ENCODE measurements at regions not wholly inside any gene's neighbourhood (a gene's known extent, or its start where the extent isn't known, plus 50 kb on each side); places are given as distances from the start of the nearest gene placed in this dataset.

- TF ChIP-seq, protein P1, sequence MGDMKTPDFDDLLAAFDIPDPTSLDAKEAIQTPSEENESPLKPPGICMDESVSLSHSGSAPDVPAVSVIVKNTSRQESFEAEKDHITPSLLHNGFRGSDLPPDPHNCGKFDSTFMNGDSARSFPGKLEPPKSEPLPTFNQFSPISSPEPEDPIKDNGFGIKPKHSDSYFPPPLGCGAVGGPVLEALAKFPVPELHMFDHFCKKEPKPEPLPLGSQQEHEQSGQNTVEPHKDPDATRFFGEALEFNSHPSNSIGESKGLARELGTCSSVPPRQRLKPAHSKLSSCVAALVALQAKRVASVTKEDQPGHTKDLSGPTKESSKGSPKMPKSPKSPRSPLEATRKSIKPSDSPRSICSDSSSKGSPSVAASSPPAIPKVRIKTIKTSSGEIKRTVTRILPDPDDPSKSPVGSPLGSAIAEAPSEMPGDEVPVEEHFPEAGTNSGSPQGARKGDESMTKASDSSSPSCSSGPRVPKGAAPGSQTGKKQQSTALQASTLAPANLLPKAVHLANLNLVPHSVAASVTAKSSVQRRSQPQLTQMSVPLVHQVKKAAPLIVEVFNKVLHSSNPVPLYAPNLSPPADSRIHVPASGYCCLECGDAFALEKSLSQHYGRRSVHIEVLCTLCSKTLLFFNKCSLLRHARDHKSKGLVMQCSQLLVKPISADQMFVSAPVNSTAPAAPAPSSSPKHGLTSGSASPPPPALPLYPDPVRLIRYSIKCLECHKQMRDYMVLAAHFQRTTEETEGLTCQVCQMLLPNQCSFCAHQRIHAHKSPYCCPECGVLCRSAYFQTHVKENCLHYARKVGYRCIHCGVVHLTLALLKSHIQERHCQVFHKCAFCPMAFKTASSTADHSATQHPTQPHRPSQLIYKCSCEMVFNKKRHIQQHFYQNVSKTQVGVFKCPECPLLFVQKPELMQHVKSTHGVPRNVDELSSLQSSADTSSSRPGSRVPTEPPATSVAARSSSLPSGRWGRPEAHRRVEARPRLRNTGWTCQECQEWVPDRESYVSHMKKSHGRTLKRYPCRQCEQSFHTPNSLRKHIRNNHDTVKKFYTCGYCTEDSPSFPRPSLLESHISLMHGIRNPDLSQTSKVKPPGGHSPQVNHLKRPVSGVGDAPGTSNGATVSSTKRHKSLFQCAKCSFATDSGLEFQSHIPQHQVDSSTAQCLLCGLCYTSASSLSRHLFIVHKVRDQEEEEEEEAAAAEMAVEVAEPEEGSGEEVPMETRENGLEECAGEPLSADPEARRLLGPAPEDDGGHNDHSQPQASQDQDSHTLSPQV (IDR thresholded peaks at IDR 0.05): peak; percentile 85
- no peak for TF ChIP-seq KHSRP (IDR thresholded peaks at IDR 0.05)
- TF ChIP-seq KLF13 (tag; IDR thresholded peaks at IDR 0.05; ENCODE audit: borderline replicate concordance, low read depth): 0 out of 2 replicates have a peak, but pooled peaks have one; percentile 53
- TF ChIP-seq PTTG1 (tag; IDR thresholded peaks at IDR 0.05; ENCODE audit: low read depth): peak; percentile 68
- no peak for TF ChIP-seq ZBTB8A (IDR thresholded peaks at IDR 0.05; ENCODE audit: partially characterized antibody)
- TF ChIP-seq ZNF764 (CRISPR knock-in tag; IDR thresholded peaks at IDR 0.05; ENCODE audit: low read depth): no peak
- TF ChIP-seq NFIC (IDR thresholded peaks at IDR 0.05): peak; percentile 60
- 0 out of 2 replicates have a peak, but pooled peaks have one; percentile 14 for TF ChIP-seq CXXC5 (CRISPR knock-in tag; IDR thresholded peaks at IDR 0.05)
- TF ChIP-seq DDX20 (tag; IDR thresholded peaks at IDR 0.05; ENCODE audit: low read depth): peak; percentile 64; the same call in 1 of the 2 replicates
- TF ChIP-seq SAFB (IDR thresholded peaks at IDR 0.05; ENCODE audit: borderline replicate concordance, low read depth, low read length): no peak
- TF ChIP-seq HDAC8 (tag; IDR thresholded peaks at IDR 0.05): 0 out of 2 replicates have a peak, but pooled peaks have one; percentile 74
- no peak for TF ChIP-seq ELK1 (CRISPR knock-in tag; IDR thresholded peaks at IDR 0.05)
- no peak for TF ChIP-seq TCF15 (CRISPR knock-in tag; IDR thresholded peaks at IDR 0.05)
- 0 out of 2 replicates have a peak, but pooled peaks have one; percentile 49 for TF ChIP-seq ZNF41 (CRISPR knock-in tag; conservative IDR thresholded peaks at IDR 0.05)
- TF ChIP-seq, protein P2, sequence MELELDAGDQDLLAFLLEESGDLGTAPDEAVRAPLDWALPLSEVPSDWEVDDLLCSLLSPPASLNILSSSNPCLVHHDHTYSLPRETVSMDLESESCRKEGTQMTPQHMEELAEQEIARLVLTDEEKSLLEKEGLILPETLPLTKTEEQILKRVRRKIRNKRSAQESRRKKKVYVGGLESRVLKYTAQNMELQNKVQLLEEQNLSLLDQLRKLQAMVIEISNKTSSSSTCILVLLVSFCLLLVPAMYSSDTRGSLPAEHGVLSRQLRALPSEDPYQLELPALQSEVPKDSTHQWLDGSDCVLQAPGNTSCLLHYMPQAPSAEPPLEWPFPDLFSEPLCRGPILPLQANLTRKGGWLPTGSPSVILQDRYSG (tag; conservative IDR thresholded peaks at IDR 0.05; ENCODE audit: low read depth): 0 out of 2 replicates have a peak, but pooled peaks have one; percentile 37
- TF ChIP-seq MEF2D (tag; conservative IDR thresholded peaks at IDR 0.05; ENCODE audit: low read depth): peak; percentile 65; the same call in 1 of the 2 replicates
- peak; percentile 78 for TF ChIP-seq IRF9 (tag; IDR thresholded peaks at IDR 0.05)
Observed at GRCh38 chr2:187009483-187010239, 160.7 kb upstream of the ZSWIM2 start (continued).

Data from K562 (cell line).